ENCODE measurements at regions not wholly inside any gene's neighbourhood (a gene's known extent, or its start where the extent isn't known, plus 50 kb on each side); places are given as distances from the start of the nearest gene placed in this dataset.

DNA sequence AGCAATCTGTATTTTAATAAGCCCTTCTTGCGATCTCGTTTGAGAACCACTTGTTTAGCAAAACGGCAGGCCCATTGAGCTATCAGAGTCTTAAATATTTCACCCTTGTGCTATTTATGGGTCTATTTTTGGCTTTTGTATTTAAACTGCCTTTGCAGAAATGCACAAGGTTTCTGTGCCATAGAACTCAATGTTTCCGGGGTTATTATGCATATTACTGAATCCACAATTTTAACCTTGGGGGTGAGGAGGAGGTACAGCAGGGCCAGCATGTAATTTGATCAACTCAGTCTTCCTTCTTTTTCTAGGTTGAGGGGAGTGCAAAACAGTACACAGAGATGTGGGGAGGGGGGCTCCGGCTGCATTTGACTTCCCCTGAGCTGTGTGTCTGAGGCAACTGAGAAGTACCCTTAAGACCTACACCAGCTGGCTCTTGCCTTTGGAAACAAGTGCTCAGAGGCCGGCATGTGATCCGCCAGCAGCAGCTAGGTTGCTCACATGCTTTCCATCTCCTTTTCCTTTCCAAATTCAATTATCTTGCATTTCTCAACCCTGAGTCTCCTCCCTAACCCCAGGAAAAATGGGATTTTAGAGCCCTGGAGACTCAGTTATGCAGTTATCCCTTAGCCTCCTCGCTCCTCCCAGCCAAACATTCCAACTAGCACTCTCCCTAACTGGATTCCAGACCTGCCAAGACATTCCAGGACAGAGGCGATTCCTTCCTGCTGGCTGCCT, 103.0 kb downstream of the HNRNPLL start:
- intact Hi-C loops (cut with micrococcal nuclease; ENCODE audit: unreplicated experiment), result no loop called here
- BruUV-seq (replicated peaks), result no TSS peak
- Mint-ChIP-seq H3K27ac (ENCODE audit: unreplicated experiment) (no peak overlapping the region), H3K4me3 (ENCODE audit: low read depth, unreplicated experiment) (no peak overlapping the region), H3K36me3 (ENCODE audit: insufficient read depth, unreplicated experiment) (no peaks in the 10 kb centered on the region), H3K9me3 (ENCODE audit: low read depth, unreplicated experiment) (peaks cover 6% of the 10 kb centered on the region), H3K4me1 (ENCODE audit: low read depth, unreplicated experiment) (no peaks in the 10 kb centered on the region), H3K27me3 (ENCODE audit: unreplicated experiment) (no peaks in the 10 kb centered on the region)
- TF ChIP-seq, protein P1, sequence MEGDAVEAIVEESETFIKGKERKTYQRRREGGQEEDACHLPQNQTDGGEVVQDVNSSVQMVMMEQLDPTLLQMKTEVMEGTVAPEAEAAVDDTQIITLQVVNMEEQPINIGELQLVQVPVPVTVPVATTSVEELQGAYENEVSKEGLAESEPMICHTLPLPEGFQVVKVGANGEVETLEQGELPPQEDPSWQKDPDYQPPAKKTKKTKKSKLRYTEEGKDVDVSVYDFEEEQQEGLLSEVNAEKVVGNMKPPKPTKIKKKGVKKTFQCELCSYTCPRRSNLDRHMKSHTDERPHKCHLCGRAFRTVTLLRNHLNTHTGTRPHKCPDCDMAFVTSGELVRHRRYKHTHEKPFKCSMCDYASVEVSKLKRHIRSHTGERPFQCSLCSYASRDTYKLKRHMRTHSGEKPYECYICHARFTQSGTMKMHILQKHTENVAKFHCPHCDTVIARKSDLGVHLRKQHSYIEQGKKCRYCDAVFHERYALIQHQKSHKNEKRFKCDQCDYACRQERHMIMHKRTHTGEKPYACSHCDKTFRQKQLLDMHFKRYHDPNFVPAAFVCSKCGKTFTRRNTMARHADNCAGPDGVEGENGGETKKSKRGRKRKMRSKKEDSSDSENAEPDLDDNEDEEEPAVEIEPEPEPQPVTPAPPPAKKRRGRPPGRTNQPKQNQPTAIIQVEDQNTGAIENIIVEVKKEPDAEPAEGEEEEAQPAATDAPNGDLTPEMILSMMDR (IDR thresholded peaks at IDR 0.05; ENCODE audit: unreplicated experiment), result no peak
- DNase-seq, result no peak
- CTCF ChIA-PET, result interaction anchor here (0.7 to 0.8 kb wide), 3 partner anchors 25 to 687 kb away, joined by 3 to 5 read pairs (median 3); no protein-coding TSS in a partner anchor

DNA sequence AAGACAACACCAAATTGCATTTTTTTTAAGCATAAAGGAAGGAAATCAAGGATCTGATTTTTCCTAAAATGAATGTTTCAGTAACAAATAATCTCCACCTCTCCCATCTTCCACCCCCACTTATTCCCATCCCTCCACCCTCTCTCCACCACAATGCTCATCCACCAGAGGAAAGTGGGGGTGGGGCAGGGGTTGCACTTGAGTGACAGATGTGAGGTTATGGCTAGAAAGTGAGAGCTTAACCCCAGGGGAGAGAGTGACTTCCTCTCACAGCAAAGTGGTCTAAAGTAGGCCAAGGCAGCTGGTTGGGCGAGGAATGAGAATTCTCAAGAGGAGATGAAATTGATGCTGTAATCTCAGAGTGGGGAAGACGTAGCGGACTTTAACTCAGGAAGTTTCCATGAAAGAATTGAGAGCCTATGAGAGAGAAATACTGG, 104.7 kb downstream of the HNRNPLL start:
- TF ChIP-seq, protein P1 (IDR thresholded peaks at IDR 0.05; ENCODE audit: unreplicated experiment), result no peak
- H3K9me3 Mint-ChIP-seq (ENCODE audit: low read depth, unreplicated experiment), result peaks cover 6% of the 10 kb centered on the region
- no peak for DNase-seq
- no peaks in the 10 kb centered on the region for H3K4me1 Mint-ChIP-seq (ENCODE audit: low read depth, unreplicated experiment)
- no peak overlapping the region for H3K27ac Mint-ChIP-seq (ENCODE audit: unreplicated experiment)
- CTCF ChIA-PET, result no interaction called here
- no peaks in the 10 kb centered on the region for H3K36me3 Mint-ChIP-seq (ENCODE audit: insufficient read depth, unreplicated experiment)
- no TSS peak for BruUV-seq (replicated peaks)
- no peak overlapping the region for H3K4me3 Mint-ChIP-seq (ENCODE audit: low read depth, unreplicated experiment)
- intact Hi-C loops (cut with micrococcal nuclease; ENCODE audit: unreplicated experiment), result no loop called here
- no peaks in the 10 kb centered on the region for H3K27me3 Mint-ChIP-seq (ENCODE audit: unreplicated experiment)

DNA sequence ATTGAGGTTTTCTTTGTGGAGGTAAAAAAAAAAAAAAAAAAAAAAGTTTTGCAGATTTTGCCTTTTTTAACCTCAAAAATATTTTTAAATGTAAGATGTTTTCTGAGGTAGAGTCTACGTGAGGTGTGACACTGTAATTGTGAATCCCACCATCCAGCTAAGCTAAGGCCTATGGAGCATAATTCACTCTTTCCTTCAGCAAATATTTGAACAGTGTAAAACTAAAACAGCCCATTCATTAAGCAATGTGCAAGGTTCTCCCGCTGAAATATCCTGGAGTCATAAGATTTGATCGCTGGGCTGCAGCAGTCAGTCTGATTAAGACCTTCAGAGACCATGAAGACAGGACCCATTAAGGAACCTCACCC, 105.1 kb downstream of the HNRNPLL start:
- Mint-ChIP-seq H3K36me3 (ENCODE audit: insufficient read depth, unreplicated experiment) (no peaks in the 10 kb centered on the region), H3K27me3 (ENCODE audit: unreplicated experiment) (no peaks in the 10 kb centered on the region), H3K9me3 (ENCODE audit: low read depth, unreplicated experiment) (peaks cover 6% of the 10 kb centered on the region), H3K27ac (ENCODE audit: unreplicated experiment) (no peak overlapping the region), H3K4me1 (ENCODE audit: low read depth, unreplicated experiment) (no peaks in the 10 kb centered on the region), H3K4me3 (ENCODE audit: low read depth, unreplicated experiment) (no peak overlapping the region)
- CTCF ChIA-PET, result no interaction called here
- BruUV-seq (replicated peaks), result no TSS peak
- TF ChIP-seq, protein P1 (IDR thresholded peaks at IDR 0.05; ENCODE audit: unreplicated experiment), result no peak
- DNase-seq, result no peak
- intact Hi-C loops (cut with micrococcal nuclease; ENCODE audit: unreplicated experiment), result no loop called here

DNA sequence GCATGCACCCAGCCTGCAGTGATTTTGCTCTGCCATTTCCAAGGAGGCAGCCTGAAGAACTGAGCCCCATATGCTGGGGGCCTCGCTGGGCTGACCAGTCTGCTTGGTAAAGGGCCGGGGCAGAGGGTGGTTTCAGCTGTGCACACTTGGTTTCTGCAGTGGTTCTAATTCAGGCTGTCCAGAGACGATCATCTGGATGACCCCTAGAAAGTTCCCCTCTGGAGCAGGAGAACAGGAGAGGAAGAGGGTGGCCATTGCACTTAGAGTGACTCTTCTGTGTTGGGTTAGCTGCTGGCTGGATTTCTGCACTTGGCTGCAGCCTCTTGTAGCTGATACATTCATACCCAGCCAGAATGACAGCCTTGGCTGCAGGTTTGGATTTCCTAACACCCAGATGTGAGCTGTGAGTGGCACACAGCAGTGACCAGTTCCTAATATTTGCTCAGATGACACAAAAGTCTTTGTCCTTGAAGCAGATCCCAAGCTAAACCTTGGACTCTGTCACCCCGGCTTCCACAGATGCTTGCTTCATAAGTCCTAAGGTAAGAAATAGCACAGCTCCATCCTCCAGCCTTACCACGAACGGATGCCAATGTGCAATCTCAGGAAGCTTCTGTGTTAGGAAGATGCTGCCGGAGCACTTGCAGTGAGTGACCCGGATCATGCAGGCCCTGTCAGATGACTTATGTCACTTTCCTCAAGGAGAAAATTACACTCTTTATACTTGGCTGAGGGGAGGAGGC, 105.6 kb downstream of the HNRNPLL start:
- peaks cover 6% of the 10 kb centered on the region for H3K9me3 Mint-ChIP-seq (ENCODE audit: low read depth, unreplicated experiment)
- no TSS peak for BruUV-seq (replicated peaks)
- no peaks in the 10 kb centered on the region for H3K27me3 Mint-ChIP-seq (ENCODE audit: unreplicated experiment)
- no peak overlapping the region for H3K4me3 Mint-ChIP-seq (ENCODE audit: low read depth, unreplicated experiment)
- H3K27ac Mint-ChIP-seq (ENCODE audit: unreplicated experiment), result no peak overlapping the region
- CTCF ChIA-PET, result no interaction called here
- no peaks in the 10 kb centered on the region for H3K4me1 Mint-ChIP-seq (ENCODE audit: low read depth, unreplicated experiment)
- no peak for DNase-seq
- intact Hi-C loops (cut with micrococcal nuclease; ENCODE audit: unreplicated experiment), result no loop called here
- no peaks in the 10 kb centered on the region for H3K36me3 Mint-ChIP-seq (ENCODE audit: insufficient read depth, unreplicated experiment)
- TF ChIP-seq, protein P1 (IDR thresholded peaks at IDR 0.05; ENCODE audit: unreplicated experiment), result no peak

Data from Calu3 (cell line).